Trophoblast cell (in vitro differentiated cells and primary cell): ENCODE measurements at regions not wholly inside any gene's neighbourhood (a gene's known extent, or its start where the extent isn't known, plus 50 kb on each side); places are given as distances from the start of the nearest gene placed in this dataset.

Experiments used
- DNase-seq, 2 donors: peaks; one replicate each; pipeline ENCODE4 v3.0.0-alpha.2; 2016
- H2AFZ ChIP-seq: 2 replicates; pipeline ENCODE4 v1.6.1; 2013; ENCODE audit warnings: low read length, moderate library complexity, mild to moderate bottlenecking; ENCODE audit not compliant: insufficient read depth, poor library complexity
- H2AK5ac ChIP-seq: 2 replicates; pipeline ENCODE4 v1.6.1; 2013; ENCODE audit warnings: mild to moderate bottlenecking, low read length
- H2BK120ac ChIP-seq: 2 replicates; pipeline ENCODE4 v1.6.1; 2013; ENCODE audit warnings: low read length, mild to moderate bottlenecking, moderate library complexity; ENCODE audit not compliant: insufficient read depth, poor library complexity
- H2BK12ac ChIP-seq: 2 replicates; pipeline ENCODE4 v1.6.1; 2013; ENCODE audit warnings: mild to moderate bottlenecking, low read length, moderate library complexity
- H2BK5ac ChIP-seq: 2 replicates; pipeline ENCODE4 v1.6.1; 2013; ENCODE audit warnings: low read length, low read depth, moderate library complexity, mild to moderate bottlenecking; ENCODE audit not compliant: poor library complexity
- H3K14ac ChIP-seq: 2 replicates; pipeline ENCODE4 v1.6.1; 2013; ENCODE audit warnings: mild to moderate bottlenecking, low read length
- H3K18ac ChIP-seq: 2 replicates; pipeline ENCODE4 v1.6.1; 2013; ENCODE audit warnings: mild to moderate bottlenecking, low read length
- H3K23ac ChIP-seq: 2 replicates; pipeline ENCODE4 v1.6.1; 2013; ENCODE audit warnings: low read length
- H3K27ac ChIP-seq: 2 replicates; pipeline ENCODE4 v1.5.1; 2013; ENCODE audit warnings: low read depth, mild to moderate bottlenecking, inconsistent platforms, low read length, moderate library complexity
- H3K27me3 ChIP-seq: 2 replicates; pipeline ENCODE4 v1.6.1; 2013; ENCODE audit warnings: inconsistent platforms, mild to moderate bottlenecking, low read length, moderate library complexity; ENCODE audit not compliant: insufficient read depth
- H3K36me3 ChIP-seq, 2 experiments: 1 replicate in 1 of 2; 2 replicates in 1 of 2; pipeline ENCODE4 v1.6.1; 2013; ENCODE audit warnings: low read length in 2 of 2, mild to moderate bottlenecking in 2 of 2, moderate library complexity in 1 of 2; ENCODE audit not compliant: insufficient read depth in 2 of 2, control insufficient read depth in 1 of 2
- H3K4ac ChIP-seq: 2 replicates; pipeline ENCODE4 v1.6.1; 2013; ENCODE audit warnings: low read depth, mild to moderate bottlenecking, low read length, moderate library complexity
- H3K4me1 ChIP-seq, 2 experiments: 1 replicate in 1 of 2; 2 replicates in 1 of 2; pipeline ENCODE4 v1.6.1; 2013; ENCODE audit warnings: low read length in 2 of 2, mild to moderate bottlenecking in 2 of 2, moderate library complexity in 1 of 2; ENCODE audit not compliant: insufficient read depth in 2 of 2, control insufficient read depth in 1 of 2
- H3K4me2 ChIP-seq: 2 replicates; pipeline ENCODE4 v1.6.1; 2013; ENCODE audit warnings: inconsistent platforms, mild to moderate bottlenecking, low read length, moderate library complexity
- H3K4me3 ChIP-seq: 2 replicates; pipeline ENCODE4 v1.5.1; 2013; ENCODE audit warnings: mild to moderate bottlenecking, low read depth, low read length, inconsistent platforms
- H3K79me1 ChIP-seq: one replicate; pipeline ENCODE4 v1.6.1; 2013; ENCODE audit warnings: low read length
- H3K79me2 ChIP-seq: 2 replicates; pipeline ENCODE4 v1.6.1; 2013; ENCODE audit warnings: low read length, mild to moderate bottlenecking; ENCODE audit not compliant: control insufficient read depth, insufficient read depth, poor library complexity
- H3K9ac ChIP-seq: 2 replicates; pipeline ENCODE4 v1.6.1; 2013; ENCODE audit warnings: mild to moderate bottlenecking, low read length
- H3K9me3 ChIP-seq: 2 replicates; pipeline ENCODE4 v1.6.1; 2013; ENCODE audit warnings: low read depth, mild to moderate bottlenecking, control low read depth, inconsistent platforms, low read length; ENCODE audit not compliant: insufficient read depth
- H4K12ac ChIP-seq: 2 replicates; pipeline ENCODE4 v1.6.1; 2013; ENCODE audit warnings: low read depth, mild to moderate bottlenecking, low read length, moderate library complexity
- H4K8ac ChIP-seq: 2 replicates; pipeline ENCODE4 v1.6.1; 2013; ENCODE audit warnings: low read depth, mild to moderate bottlenecking, low read length, moderate library complexity
- H4K91ac ChIP-seq: one replicate; pipeline ENCODE4 v1.6.1; 2013; ENCODE audit warnings: low read depth, mild to moderate bottlenecking, low read length, moderate library complexity
- WGBS: extraction: QIAGEN DNeasy Blood & Tissue Kit; methylation state at CpG from one replicate; pipeline ENCODE4 v1.1.7; 2013; ENCODE audit warnings: missing lambda C conversion rate; ENCODE audit not compliant: insufficient read length, insufficient coverage; ENCODE audit errors: extremely low coverage; 5-methylcytosine and 5-hydroxymethylcytosine counted together

DNA sequence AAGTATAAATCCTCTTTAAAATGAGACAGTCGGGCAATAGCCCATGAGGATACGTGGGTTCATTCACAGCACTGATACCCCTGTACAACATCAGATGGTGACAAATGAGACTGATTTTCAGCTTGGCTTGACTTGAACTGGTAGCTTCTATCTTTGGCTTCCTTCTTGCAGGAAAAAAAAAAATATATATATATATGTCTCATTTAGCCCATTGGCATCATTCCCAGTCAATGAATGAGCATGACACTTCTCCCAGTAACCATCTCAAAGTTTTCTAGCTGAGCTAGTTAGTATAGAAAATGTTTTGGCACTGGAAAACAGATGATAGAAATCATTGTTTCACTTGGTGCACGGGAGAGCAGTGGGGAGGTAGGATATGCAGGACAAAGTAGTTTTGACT lies 222.5 kb upstream of the TAS2R1 start:
- no peak overlapping the region for H2AK5ac ChIP-seq
- H3K23ac ChIP-seq: no peak overlapping the region
- H3K79me1 ChIP-seq: no peaks in the 10 kb centered on the region
- no peak overlapping the region for H4K12ac ChIP-seq
- no peaks in the 10 kb centered on the region for H3K36me3 ChIP-seq
- no peak overlapping the region for H2BK120ac ChIP-seq
- peaks cover under 1% of the 10 kb centered on the region for H3K9me3 ChIP-seq
- no peaks in the 10 kb centered on the region for H3K27me3 ChIP-seq
- H3K4ac ChIP-seq: no peak overlapping the region
- no peak for DNase-seq
- no peak overlapping the region for H3K4me2 ChIP-seq
- H3K4me1 ChIP-seq: no peaks in the 10 kb centered on the region
- H2AFZ ChIP-seq: no peak overlapping the region
- WGBS: no CpG with 5 or more reads among the region's 3 CpGs
- no peak overlapping the region for H4K91ac ChIP-seq
- no peak overlapping the region for H3K4me3 ChIP-seq
- H3K14ac ChIP-seq: no peak overlapping the region
- no peak overlapping the region for H3K9ac ChIP-seq
- H3K18ac ChIP-seq: no peak overlapping the region
- no peak overlapping the region for H2BK12ac ChIP-seq
- no peak overlapping the region for H2BK5ac ChIP-seq
- no peak overlapping the region for H4K8ac ChIP-seq
- H3K79me2 ChIP-seq: no peaks in the 10 kb centered on the region
- H3K27ac ChIP-seq: no peak overlapping the region

DNA sequence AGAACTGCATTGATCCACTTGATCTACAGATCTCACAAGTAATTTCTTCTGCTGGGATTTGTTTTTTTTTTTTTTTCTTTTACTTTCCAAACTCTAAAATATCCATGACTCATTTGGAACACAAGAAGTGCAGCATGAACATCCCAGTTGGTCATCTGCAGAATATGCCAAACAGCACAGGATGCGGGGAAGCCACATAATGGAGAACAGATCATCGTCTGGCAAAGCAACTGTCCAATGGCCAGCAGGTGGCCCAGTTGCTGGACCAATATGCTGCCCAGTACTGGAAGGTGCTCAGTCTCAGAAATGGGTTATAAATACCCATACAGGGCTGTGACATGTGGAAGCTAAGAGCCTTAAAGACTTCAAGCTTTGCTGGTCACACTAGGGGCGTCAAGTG lies 221.3 kb upstream of the TAS2R1 start:
- DNase-seq: peak; percentile 28 to 38
- no CpG with 5 or more reads among the region's 3 CpGs for WGBS
- Histone ChIP-seq H3K27me3 (no peaks in the 10 kb centered on the region), H3K18ac (no peak overlapping the region), H2AFZ (no peak overlapping the region), H4K8ac (no peak overlapping the region), H2BK120ac (no peak overlapping the region), H3K4ac (no peak overlapping the region), H3K4me2 (no peak overlapping the region), H2BK12ac (no peak overlapping the region), H3K27ac (no peak overlapping the region), H2AK5ac (no peak overlapping the region), H3K9ac (no peak overlapping the region), H3K9me3 (no peaks in the 10 kb centered on the region), H3K23ac (no peak overlapping the region), H2BK5ac (no peak overlapping the region), H4K12ac (no peak overlapping the region), H3K36me3 (no peaks in the 10 kb centered on the region), H3K4me1 (no peaks in the 10 kb centered on the region), H3K4me3 (no peak overlapping the region), H3K79me2 (no peaks in the 10 kb centered on the region), H3K14ac (no peak overlapping the region), H4K91ac (no peak overlapping the region), H3K79me1 (no peaks in the 10 kb centered on the region)

DNA sequence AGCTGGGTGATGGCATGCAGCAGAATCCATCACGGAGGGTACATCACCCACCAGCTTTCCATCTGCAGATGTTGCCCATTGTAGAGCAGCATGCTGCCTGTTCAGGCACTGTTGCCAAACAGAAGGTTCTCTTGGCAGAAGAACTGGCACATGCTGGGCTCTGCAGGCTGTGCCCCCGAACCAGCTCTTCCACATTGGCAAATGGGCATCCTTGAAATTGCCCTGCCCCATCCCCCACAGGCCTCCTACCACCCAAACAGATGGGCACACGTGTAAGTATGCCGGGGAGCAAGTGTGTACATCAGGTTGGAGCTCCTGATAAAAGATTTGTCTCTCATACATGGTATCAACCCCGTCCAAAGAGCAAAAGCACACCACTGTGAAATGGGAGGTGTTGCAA lies 220.3 kb upstream of the TAS2R1 start:
- H3K23ac ChIP-seq: no peak overlapping the region

DNA sequence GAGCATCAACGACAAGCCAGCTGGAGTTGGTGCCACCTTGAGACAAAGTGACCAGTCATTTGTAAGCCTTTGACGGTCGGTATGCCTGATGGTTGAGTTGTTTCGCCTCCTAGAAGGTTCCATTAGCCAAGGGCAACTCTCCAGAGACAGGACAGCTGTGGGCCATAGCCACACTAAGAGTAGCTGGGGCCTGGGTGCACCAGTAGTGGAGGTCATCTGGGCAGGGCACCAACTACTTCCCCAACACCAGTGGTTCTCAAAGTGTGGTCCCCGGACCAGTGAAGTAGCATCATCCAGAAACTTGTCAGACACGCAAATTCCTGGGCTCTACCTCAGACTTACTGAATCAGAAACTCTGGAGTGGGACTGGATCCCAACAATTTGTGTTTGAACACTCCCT lies 217.5 kb upstream of the TAS2R1 start:
- WGBS: no CpG with 5 or more reads among the region's 6 CpGs
- Histone ChIP-seq H3K9ac (no peak overlapping the region), H2BK12ac (no peak overlapping the region), H3K4me1 (no peaks in the 10 kb centered on the region), H2BK5ac (no peak overlapping the region), H3K23ac (no peak overlapping the region), H3K4ac (no peak overlapping the region), H3K18ac (no peak overlapping the region), H3K27ac (no peak overlapping the region), H3K79me1 (no peaks in the 10 kb centered on the region), H2AK5ac (no peak overlapping the region), H4K12ac (no peak overlapping the region), H3K4me2 (no peak overlapping the region), H3K36me3 (no peaks in the 10 kb centered on the region), H3K14ac (no peak overlapping the region), H2BK120ac (no peak overlapping the region), H4K8ac (no peak overlapping the region), H3K9me3 (no peaks in the 10 kb centered on the region), H3K79me2 (no peaks in the 10 kb centered on the region), H2AFZ (no peak overlapping the region), H4K91ac (no peak overlapping the region), H3K27me3 (no peaks in the 10 kb centered on the region), H3K4me3 (no peak overlapping the region)
- no peak for DNase-seq

More for the DNA sequence above, 220.3 kb upstream of the TAS2R1 start:
- Histone ChIP-seq H4K91ac (no peak overlapping the region), H4K12ac (no peak overlapping the region), H3K4me2 (no peak overlapping the region), H3K9ac (no peak overlapping the region), H3K18ac (no peak overlapping the region), H3K79me2 (no peaks in the 10 kb centered on the region), H3K27me3 (no peaks in the 10 kb centered on the region), H2BK12ac (no peak overlapping the region), H4K8ac (no peak overlapping the region), H2AFZ (no peak overlapping the region), H2AK5ac (no peak overlapping the region), H3K27ac (no peak overlapping the region), H2BK5ac (no peak overlapping the region), H2BK120ac (no peak overlapping the region), H3K79me1 (no peaks in the 10 kb centered on the region), H3K4me3 (no peak overlapping the region), H3K4me1 (no peaks in the 10 kb centered on the region), H3K36me3 (no peaks in the 10 kb centered on the region), H3K14ac (no peak overlapping the region), H3K9me3 (no peaks in the 10 kb centered on the region), H3K4ac (no peak overlapping the region)
- no peak for DNase-seq
- WGBS: no CpG with 5 or more reads among the region's 5 CpGs
